NCI-H526 (cell line): ENCODE measurements at regions not wholly inside any gene's neighbourhood (a gene's known extent, or its start where the extent isn't known, plus 50 kb on each side); places are given as distances from the start of the nearest gene placed in this dataset.

Experiments
- DNase-seq, 2 experiments: peaks; one replicate each; lab custom pipeline; 2025; lab: John Stamatoyannopoulos, UW

- DNase-seq, result no peak
Observed at GRCh38 chr2:19809206-19809605, 92.6 kb downstream of the TTC32 start.

DNA sequence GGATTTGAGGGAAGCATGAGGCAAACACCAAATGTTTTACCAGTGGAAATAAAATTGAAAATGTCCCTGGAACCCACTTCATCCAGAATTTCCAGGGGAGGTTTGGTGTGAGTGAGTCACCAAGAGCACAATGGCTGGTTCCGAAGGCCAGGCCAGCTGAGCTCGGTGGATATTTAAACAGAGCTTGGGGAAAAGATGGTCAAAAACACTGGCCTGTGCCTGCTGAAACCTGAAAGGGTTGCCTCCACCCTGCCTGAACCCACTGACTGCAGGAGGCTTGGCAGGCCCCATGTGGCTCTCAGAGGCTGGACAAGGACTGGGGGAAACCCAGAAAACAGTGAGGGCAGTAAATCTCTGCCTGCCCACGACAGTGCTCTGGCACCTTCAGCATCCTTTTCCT lies 93.9 kb downstream of the TTC32 start:
- no peak for DNase-seq

DNA sequence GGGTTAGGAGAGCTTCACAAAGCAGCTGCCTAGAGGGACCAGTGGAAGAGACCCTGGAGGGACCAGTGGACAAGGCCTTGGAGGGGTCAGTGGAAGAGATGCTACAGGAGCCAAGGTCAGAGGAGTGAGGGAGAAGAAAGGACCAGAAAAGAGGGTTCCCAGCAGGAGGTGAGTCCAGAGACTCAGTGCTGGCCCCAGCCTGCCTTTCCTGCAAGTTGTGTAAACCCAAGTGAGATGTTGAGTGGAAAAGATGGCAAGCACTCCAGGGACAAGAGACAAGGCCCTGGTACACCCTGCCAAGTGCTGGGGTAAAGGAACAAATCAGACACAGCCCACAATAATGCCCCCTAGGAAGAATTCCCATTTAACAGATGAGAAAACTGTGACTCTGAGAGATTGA lies 94.4 kb downstream of the TTC32 start:
- no peak for DNase-seq

DNA sequence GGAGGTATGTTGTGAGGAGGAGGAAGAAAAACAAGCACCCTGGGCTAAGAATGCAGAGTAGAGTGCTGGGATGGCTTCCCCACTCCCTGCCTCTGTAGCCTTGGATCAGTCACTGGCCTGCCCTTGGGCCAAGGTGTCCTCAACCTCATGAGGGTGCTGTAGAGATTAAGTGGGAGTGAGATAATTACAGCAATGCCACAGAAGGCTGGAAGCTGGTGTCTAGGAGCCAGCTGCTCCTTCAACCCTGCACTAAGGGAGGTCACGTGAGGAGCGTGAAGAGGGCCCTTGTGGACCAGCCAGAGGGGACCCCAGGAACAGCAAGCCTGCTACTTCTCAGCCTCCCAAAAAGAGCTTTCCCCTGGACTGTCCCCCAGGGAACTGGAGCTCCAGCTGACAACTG lies 95.2 kb downstream of the TTC32 start:
- no peak for DNase-seq

DNA sequence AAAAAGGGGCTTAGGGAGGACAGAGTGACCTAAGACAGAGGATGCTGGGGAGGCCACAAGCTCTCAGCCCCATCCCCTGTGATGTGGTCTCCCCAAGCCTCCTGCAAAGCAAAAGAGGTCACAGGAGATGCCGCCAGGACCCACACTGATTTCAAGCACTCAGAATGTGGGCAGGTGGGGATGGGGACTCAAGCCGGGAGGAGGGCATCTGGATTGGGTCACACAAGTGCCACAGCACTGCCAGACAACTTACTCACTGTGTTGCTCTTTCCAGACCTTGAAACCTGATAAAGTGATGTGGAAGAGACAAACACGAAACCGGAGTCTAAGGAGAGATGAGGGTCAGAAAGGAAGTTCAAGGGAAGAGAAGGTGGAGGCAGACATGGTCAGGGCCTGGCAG lies 95.7 kb downstream of the TTC32 start:
- no peak for DNase-seq

DNA sequence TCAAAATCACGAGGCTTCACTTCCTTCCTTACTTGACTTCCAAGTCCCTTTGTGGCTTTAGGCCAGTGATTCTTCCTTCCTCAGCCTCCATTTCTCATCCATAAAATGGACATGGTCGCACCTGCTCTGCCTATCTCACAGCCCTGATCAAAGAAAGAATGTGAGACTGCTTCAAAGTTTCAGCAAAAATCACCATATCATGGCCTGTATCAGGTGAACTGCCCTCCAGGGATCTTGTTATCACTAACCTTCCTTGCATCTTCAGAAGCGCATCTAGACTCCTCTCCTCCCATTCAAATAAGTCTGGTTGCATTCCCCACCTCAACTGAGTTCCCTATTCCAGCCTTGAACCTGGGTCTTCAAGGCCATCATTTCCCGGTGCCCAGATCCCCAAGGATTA lies 96.5 kb downstream of the TTC32 start:
- no peak for DNase-seq

- DNase-seq, result no peak
Observed at GRCh38 chr2:19804639-19805260, 97.0 kb downstream of the TTC32 start.

DNA sequence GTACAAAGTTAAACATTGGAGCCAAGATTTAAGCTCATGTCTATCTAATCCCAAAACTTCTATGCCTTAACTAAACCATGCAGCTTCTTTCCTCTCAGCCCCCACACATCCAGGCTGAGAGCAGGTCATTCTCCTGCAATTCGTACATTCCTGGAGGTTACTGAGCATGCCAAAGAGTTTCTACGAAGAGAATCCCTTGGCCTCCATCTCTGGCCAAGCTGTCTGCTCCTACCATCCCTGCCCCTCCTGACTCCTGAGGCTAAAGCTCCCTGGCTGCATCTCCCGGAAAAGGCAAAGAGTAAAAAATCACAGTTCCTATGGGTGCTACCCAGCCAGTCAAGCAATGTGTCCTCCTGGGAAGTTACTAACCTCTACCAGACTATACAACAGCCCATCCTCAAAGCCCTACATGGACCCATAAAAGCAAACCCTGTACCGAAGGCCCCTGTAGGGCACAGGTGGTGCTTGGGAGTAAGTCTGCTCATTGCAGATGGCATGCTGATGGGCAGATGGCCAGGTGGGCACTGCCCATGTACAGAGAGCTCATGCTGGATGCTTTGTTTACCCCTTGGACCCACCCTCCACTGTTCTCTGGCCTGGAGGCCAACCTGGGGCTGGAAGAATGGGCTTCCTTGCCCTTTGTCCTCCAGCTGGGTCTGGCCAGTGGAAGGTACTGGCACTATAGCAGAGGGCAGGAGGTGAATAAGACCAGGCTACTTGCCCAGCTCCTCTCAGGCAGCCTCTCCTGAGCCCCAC lies 99.5 kb downstream of the TTC32 start:
- no peak for DNase-seq

DNA sequence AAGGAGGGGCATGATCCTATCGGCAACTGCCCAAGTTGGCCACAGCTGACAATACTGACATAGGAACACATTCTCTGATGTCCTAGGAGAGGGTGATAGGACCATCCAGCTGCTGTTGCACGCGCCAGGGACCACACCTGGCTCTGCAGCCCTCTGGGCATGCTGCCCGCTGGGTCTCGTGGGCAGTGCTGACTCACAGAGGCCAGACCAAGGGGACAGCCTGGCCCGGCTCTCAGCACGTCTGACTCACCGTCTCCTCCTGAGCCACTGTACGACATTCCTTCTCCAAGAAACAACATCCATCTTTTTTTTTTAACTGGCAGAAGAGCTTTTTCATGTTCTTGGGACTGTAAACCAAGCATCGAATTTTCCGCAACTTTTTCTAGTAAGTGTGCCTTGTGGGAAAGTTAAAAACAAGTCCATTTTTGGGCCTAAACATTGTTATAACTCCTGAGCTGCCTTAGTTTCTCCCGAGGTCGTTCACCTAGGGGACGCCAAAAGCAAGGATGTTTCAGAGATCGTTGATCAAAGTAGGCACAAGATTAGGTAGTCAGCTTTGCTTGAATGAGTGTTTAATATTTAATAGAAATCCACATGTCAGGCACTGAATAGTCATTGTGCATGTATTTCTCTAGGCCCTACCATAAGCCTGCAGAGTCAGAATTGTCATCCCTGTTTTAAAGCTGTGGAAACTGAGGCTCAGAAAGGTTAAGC lies 100.3 kb downstream of the TTC32 start:
- DNase-seq, result no peak

DNA sequence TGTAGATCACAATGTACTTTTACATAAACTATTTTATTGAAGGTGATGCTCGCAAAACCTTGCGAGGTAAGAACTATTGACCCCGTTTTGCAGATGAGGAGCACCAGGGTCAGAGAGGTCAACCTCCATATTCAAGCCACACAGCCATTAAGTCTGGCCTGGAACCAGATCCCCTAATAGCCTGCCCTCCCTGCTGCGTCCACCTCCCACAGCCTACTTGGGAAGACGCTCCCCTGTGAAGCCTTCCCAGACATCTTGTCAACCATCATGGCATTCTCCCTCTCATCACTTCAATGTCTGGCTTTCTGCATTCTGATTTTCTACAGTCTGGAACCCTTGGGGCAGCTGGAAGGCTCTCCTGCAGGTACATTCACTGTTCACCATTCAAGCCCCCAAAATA lies 101.0 kb downstream of the TTC32 start:
- DNase-seq, result no peak

GRCh38 chr2:19799881-19800780 lies 101.7 kb downstream of the TTC32 start:
- peak; percentile 67 to 85 for DNase-seq

- no peak for DNase-seq
Observed at GRCh38 chr2:19797871-19798270, 103.9 kb downstream of the TTC32 start.

GRCh38 chr2:19797243-19797810 lies 104.5 kb downstream of the TTC32 start:
- no peak for DNase-seq

DNA sequence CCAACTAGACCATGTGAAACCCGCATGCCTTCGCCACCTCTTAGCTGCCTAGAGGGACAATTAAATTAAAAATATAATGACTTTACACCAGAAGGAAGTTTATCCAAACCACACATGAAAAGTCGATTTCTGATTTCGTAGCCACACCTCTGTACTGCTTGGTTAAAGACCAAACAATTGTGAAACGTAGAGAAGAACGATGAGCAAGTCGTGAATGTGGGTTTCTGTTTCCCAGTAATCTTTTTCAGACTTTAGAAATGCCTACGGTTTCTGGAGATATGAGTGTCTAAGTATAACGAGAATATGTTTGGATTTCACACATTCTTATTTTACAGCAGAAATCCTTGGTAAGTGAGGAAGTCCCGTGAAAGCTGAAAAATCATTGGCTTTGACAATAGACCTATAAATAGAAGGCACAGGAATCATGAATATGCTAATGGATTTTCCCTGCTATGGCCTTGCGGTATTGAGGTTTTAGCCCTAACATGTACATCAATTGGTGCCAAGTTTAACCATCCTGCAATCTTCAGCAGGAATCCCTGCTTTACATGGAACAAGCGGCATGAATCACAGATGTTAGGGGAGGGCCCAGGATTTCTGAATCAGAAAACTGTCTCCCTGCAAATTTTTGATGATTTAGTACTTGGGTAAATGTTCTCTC lies 105.6 kb downstream of the TTC32 start:
- no peak for DNase-seq

DNA sequence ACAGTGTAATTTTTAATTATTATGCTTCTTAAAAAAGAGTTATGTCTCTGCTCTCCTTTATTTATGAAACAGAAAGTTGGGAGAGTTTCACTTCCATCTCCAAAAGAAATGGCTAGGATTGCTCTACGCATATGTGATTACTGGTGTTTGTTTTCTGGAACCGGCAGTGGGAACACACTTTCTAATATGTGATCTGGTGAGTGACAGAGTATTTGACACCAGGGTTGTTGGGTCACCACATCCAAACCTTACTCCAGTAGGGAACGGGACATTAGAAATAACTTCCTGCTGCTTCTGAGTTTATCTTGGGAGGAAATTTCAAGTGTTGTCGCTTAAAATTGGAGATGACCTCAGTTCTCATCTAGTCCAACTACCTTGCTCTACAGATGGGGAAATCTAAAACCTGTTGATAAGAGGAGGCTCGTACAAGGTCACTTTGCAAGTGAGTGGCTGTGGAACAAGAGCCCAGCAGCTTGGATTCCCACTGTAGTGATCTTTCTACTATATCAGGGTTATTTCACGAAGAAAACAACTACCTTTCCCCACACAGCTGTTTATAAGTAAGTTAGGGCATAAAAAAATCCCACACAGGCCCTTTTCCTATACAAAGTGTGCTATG lies 108.5 kb downstream of the TTC32 start:
- DNase-seq, result no peak

- no peak for DNase-seq
Observed at GRCh38 chr2:19790291-19790690, 111.5 kb downstream of the TTC32 start.

DNA sequence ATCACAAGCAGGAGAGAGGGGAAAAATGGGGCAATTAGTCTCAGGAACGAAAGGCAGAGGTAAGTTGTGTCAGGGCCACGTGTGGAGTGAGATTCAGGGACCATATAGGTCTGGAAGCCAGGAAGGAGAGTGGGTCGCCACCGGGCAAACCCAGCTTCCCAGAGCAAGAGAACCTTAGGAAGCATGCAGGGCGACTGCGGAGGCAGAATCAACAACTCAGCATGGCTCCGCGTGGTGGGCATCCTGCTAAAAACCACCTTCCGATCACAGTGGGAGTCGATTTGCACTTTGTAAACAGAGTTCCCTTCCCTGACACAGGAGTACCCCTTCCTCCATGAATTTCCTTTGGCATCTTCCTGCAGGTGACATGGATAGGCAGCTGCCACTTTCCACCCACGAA lies 114.6 kb downstream of the TTC32 start:
- no peak for DNase-seq

DNA sequence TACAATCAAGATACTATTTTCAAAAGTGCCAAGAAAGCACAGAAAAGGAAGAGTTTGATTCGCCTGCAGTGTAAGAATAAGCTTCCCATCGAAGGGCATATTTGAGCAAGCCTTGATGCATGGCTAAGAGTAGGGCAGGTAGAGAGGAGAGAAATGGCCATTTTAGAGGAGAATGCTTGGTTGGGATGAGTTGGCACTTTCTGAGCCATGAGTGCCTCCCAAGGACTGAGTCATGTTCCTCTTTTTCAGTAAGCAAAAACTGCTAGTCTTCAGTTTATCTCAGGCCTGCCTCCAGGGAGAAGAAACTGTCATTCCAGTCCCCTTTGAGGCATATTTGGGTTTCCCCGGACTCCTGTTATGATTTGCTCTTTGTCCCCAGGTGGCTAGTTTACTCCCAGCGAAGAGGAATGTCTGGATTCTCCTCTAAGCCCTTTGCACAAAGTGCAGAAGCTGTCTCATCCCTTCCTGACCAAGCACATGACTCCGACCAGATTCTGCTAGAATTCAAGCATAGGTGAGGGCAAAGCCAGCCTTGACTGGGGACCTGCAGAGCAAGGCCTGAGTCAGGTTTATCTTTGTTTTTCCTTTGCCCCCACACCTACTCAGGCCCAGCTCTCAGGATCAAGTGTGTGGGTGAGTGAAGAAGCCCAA lies 115.2 kb downstream of the TTC32 start:
- DNase-seq, result no peak

GRCh38 chr2:19785867-19786266 lies 115.9 kb downstream of the TTC32 start:
- no peak for DNase-seq

DNA sequence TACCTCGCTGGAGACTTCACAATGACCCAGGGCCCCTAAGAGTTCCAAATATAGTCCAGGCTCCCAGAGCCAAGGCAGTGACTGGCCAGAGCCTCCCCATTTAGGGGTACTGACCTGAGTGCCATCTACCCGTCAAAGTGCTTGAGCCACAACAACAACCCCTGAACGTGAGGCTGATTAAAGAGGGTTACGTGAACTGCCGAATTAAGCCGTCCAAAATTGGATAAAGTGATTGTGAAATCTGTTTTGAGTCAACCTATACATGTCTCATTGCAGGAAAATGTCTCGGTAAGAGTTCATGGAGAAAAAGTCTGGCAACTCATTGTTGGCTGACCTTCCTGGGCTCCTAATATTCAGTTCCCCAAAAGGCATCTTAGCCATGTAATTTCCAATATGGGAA lies 116.3 kb downstream of the TTC32 start:
- DNase-seq, result no peak
